HepG2 (cell line): ENCODE measurements at regions not wholly inside any gene's neighbourhood (a gene's known extent, or its start where the extent isn't known, plus 50 kb on each side); places are given as distances from the start of the nearest gene placed in this dataset.

ENCODE experiments used
- ATAC-seq: fragments of 200-7000 bp; cut with Tn5 transposase; 3 replicates; pipeline ENCODE4 v1.9.1; 2020; ENCODE audit warnings: mild to moderate bottlenecking, moderate library complexity
- BruUV-seq: library from RNA; stranded (reverse); fragments of 400-500 nt; replicated peaks from 2 replicates; lab custom pipeline; 2021; lab: Mats Ljungman, UMichigan
- CTCF ChIA-PET: fragments of 300-600 bp; formaldehyde crosslinking; extraction: SDS; loops from one replicate; lab custom pipeline; 2021; ENCODE audit warnings: low total read pairs, inconsistent platforms, low intra/inter-chr PET ratio; lab: Yijun Ruan, JAX
- POLR2A ChIA-PET: fragments of 350-600 bp; sonication (Branson Sonifier 250); formaldehyde crosslinking; loops from one replicate; lab custom pipeline; 2020; ENCODE audit warnings: antibody characterized with exemption, inconsistent platforms; lab: Yijun Ruan, JAX
- DNase-seq: peaks from one replicate; pipeline ENCODE4 v3.0.0-alpha.2; 2015; ENCODE audit warnings: low spot score
- FAIRE-seq: peaks from 3 replicates; lab custom pipeline; 2011; peaks lifted over from hg19 to GRCh38; lab: Jason Lieb, UNC
- H2AFZ ChIP-seq: one replicate; pipeline ENCODE4 v1.6.1; 2011; ENCODE audit warnings: low read length, inconsistent platforms
- H3K27ac ChIP-seq: fragments of 300-600 bp; 3 replicates; pipeline ENCODE4 v1.8.0; 2011; ENCODE audit warnings: mixed run types, mild to moderate bottlenecking, mixed read lengths, low read length, inconsistent platforms; ENCODE audit not compliant: insufficient read depth; ENCODE audit errors: extremely low read length
- H3K27me3 ChIP-seq, 2 experiments: fragments of 200-600 bp in 1 of 2; 2 replicates in 1 of 2; 3 replicates in 1 of 2; pipeline versions ENCODE4 v1.6.0 to v1.8.0; 2011; ENCODE audit warnings: low read length in 2 of 2, mild to moderate bottlenecking in 2 of 2, moderate library complexity in 2 of 2, inconsistent platforms in 1 of 2; ENCODE audit not compliant: insufficient read depth in 2 of 2, control insufficient read depth in 1 of 2
- H3K36me3 ChIP-seq, 2 experiments: fragments of 200-600 bp in 1 of 2; replicated peaks in 1 of 2; 2 replicates in 1 of 2; 3 replicates in 1 of 2; pipeline versions ENCODE4 v1.5.1 to v1.8.0; 2011; ENCODE audit warnings: low read length in 2 of 2, inconsistent platforms in 1 of 2; ENCODE audit not compliant: insufficient read depth in 2 of 2, control insufficient read depth in 1 of 2
- H3K4me1 ChIP-seq: 2 replicates; pipeline ENCODE4 v1.5.1; 2012; ENCODE audit warnings: low read length, inconsistent platforms; ENCODE audit not compliant: insufficient read depth
- H3K4me2 ChIP-seq: 2 replicates; pipeline ENCODE4 v1.6.0; 2011; ENCODE audit warnings: low read depth, low read length, inconsistent platforms
- H3K4me3 ChIP-seq, 3 experiments: fragments of 200-600 bp in 1 of 3; sonication (generic), shearing (Covaris generic) in 1 of 3; replicated peaks in 1 of 3; 2 replicates each; pipeline ENCODE4 v1.5.1; 2011 to 2016; ENCODE audit warnings: low read length in 3 of 3, inconsistent platforms in 2 of 3, low read depth in 2 of 3, mild to moderate bottlenecking in 2 of 3, control low read depth in 1 of 3, mixed read lengths in 1 of 3; ENCODE audit not compliant: insufficient read depth in 1 of 3
- H3K79me2 ChIP-seq: one replicate; pipeline ENCODE4 v1.6.1; 2011; ENCODE audit warnings: low read length, inconsistent platforms; ENCODE audit not compliant: insufficient read depth
- H3K9ac ChIP-seq: 2 replicates; pipeline ENCODE4 v1.6.0; 2011; ENCODE audit warnings: mild to moderate bottlenecking, low read depth, low read length, inconsistent platforms; ENCODE audit not compliant: insufficient read depth
- H3K9me3 ChIP-seq: 2 replicates; pipeline ENCODE4 v1.5.1; 2012; ENCODE audit warnings: mild to moderate bottlenecking, low read length
- H4K20me1 ChIP-seq: 2 replicates; pipeline ENCODE4 v1.6.0; 2011; ENCODE audit warnings: inconsistent platforms, mild to moderate bottlenecking, low read length, moderate library complexity; ENCODE audit not compliant: insufficient read depth
- BCLAF1 ChIP-seq: fragments of 450-650 bp; IDR thresholded peaks from 2 replicates; pipeline ENCODE4 v1.6.1; 2017; ENCODE audit warnings: mild to moderate bottlenecking
- CEBPG ChIP-seq: IDR thresholded peaks from 2 replicates; pipeline ENCODE4 v1.6.1; 2016
- DPF2 ChIP-seq: sonication (generic); formaldehyde crosslinking; IDR thresholded peaks from 2 replicates; pipeline ENCODE4 v1.4.0; 2020; ENCODE audit warnings: mild to moderate bottlenecking, low read depth, missing genetic modification reagents, borderline replicate concordance
- JUNB ChIP-seq: sonication (generic); formaldehyde crosslinking; IDR thresholded peaks from 2 replicates; pipeline ENCODE4 v1.8.0; 2022; ENCODE audit warnings: missing genetic modification reagents, mild to moderate bottlenecking, borderline replicate concordance
- LCORL ChIP-seq, 2 experiments: fragments of 450-650 bp in 1 of 2; sonication (generic) in 1 of 2; formaldehyde crosslinking in 1 of 2; IDR thresholded peaks; 2 replicates each; pipeline versions ENCODE4 v1.5.0 to v1.6.1; 2017 to 2020; ENCODE audit warnings: antibody characterized with exemption in 1 of 2, missing genetic modification reagents in 1 of 2
- NR2F6 ChIP-seq, 2 experiments: IDR thresholded peaks; 2 replicates each; pipeline ENCODE4 v1.6.1; 2016; ENCODE audit warnings: antibody characterized with exemption in 1 of 2, mild to moderate bottlenecking in 1 of 2
- SATB2 ChIP-seq: sonication (generic); formaldehyde crosslinking; IDR thresholded peaks from 2 replicates; pipeline ENCODE4 v1.5.0; 2020; ENCODE audit warnings: missing genetic modification reagents
- THRA ChIP-seq: sonication (generic); formaldehyde crosslinking; IDR thresholded peaks from 2 replicates; pipeline ENCODE4 v1.4.0; 2020; ENCODE audit warnings: missing genetic modification reagents, borderline replicate concordance
- ZKSCAN5 ChIP-seq: sonication (generic); formaldehyde crosslinking; IDR thresholded peaks from 2 replicates; pipeline ENCODE4 v1.5.1; 2020; ENCODE audit warnings: mild to moderate bottlenecking, missing genetic modification reagents
- ZMYM4 ChIP-seq: sonication (generic); formaldehyde crosslinking; IDR thresholded peaks from 2 replicates; pipeline ENCODE4 v1.8.1; 2023; ENCODE audit warnings: mild to moderate bottlenecking, missing genetic modification reagents
- ZNF264 ChIP-seq: sonication (generic); formaldehyde crosslinking; IDR thresholded peaks from 2 replicates; pipeline ENCODE4 v1.4.0; 2020; ENCODE audit warnings: missing genetic modification reagents
- ZNF616 ChIP-seq: sonication (generic); formaldehyde crosslinking; IDR thresholded peaks from 2 replicates; pipeline ENCODE4 v1.5.0; 2020; ENCODE audit warnings: low read depth, mild to moderate bottlenecking, missing genetic modification reagents
- ZNF691 ChIP-seq: sonication (generic); formaldehyde crosslinking; IDR thresholded peaks from 2 replicates; pipeline ENCODE4 v1.4.0; 2020; ENCODE audit warnings: missing genetic modification reagents, low read depth, mild to moderate bottlenecking, borderline replicate concordance
- ZSCAN5A ChIP-seq: sonication (generic); formaldehyde crosslinking; IDR thresholded peaks from 2 replicates; pipeline ENCODE4 v1.8.0; 2022; ENCODE audit warnings: mild to moderate bottlenecking, missing genetic modification reagents, borderline replicate concordance
- WGBS: methylation state at CpG from one replicate; pipeline ENCODE4 v1.1.6; 2017; ENCODE audit warnings: low lambda C conversion rate; 5-methylcytosine and 5-hydroxymethylcytosine counted together
- in situ Hi-C: cut with HindIII; loops from 2 replicates; pipeline ENCODE4 v1.10.0; 2017; ENCODE audit warnings: low pct_unique_long_range_greater_than_20kb; ENCODE audit not compliant: extremely low pct_ligation_motif_present
- intact Hi-C: fragments of 100-400 bp; cut with micrococcal nuclease; formaldehyde crosslinking; loops from one replicate; pipeline ENCODE4 v1.10.0; 2022; ENCODE audit not compliant: unreplicated experiment
- TF ChIP-seq, protein P1 (sequence below): sonication (generic); formaldehyde crosslinking; IDR thresholded peaks from 2 replicates; pipeline ENCODE4 v1.4.0; 2020; ENCODE audit warnings: missing genetic modification reagents
- TF ChIP-seq, protein P2 (sequence below): sonication (generic); formaldehyde crosslinking; IDR thresholded peaks from 2 replicates; pipeline ENCODE4 v1.4.0; 2020; ENCODE audit warnings: mild to moderate bottlenecking, missing genetic modification reagents

DNA sequence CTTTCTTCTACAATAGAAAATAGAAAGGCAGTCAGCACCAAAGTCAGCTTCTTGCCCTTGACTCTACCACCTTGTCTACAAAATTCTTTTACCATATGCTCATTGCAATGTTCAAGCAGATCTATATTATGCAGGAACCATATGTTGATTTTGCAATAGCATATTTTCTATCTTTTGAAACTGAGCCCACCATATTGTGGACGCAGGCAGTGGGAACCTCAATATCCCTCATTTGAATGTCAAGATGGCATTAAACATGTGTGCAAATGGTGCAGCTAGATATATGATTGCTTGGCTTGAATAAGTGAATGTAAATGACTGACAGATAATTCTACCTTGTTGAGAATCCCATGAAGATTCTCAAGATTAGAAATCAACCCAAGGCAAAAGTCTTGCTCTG, 412.7 kb upstream of the FSHR start:
- intact Hi-C loops (no loop called here), in situ Hi-C loops (no loop called here)
- Histone ChIP-seq H4K20me1 (no peaks in the 10 kb centered on the region), H3K9me3 (peaks cover 58% of the 10 kb centered on the region), H3K4me1 (no peaks in the 10 kb centered on the region), H3K27me3 (no peaks in the 10 kb centered on the region), H3K4me2 (no peak overlapping the region), H3K79me2 (no peaks in the 10 kb centered on the region), H3K27ac (no peak overlapping the region), H3K4me3 (no peak overlapping the region), H3K36me3 (no peaks in the 10 kb centered on the region), H3K9ac (no peak overlapping the region), H2AFZ (no peak overlapping the region)
- no TSS peak for BruUV-seq
- no peak for DNase-seq
- FAIRE-seq, result no peak
- ChIA-PET CTCF (no interaction called here), POLR2A (no interaction called here)
- 8% methylated on average over 1 of the region's 1 CpG for WGBS
- no peak for ATAC-seq
- TF ChIP-seq NR2F6 (IDR thresholded peaks at IDR 0.05) (no peak), NR2F6 (CRISPR knock-in tag; IDR thresholded peaks at IDR 0.05) (no peak), ZNF264 (CRISPR knock-in tag) (no peak), ZKSCAN5 (CRISPR knock-in tag) (no peak), JUNB (CRISPR knock-in tag) (no peak), SATB2 (no peak), CEBPG (CRISPR knock-in tag) (no peak), ZNF691 (CRISPR knock-in tag) (no peak), DPF2 (CRISPR knock-in tag) (no peak), ZSCAN5A (CRISPR knock-in tag) (no peak), ZNF616 (no peak), LCORL (IDR thresholded peaks at IDR 0.05) (no peak), LCORL (CRISPR knock-in tag; IDR thresholded peaks at IDR 0.05) (no peak), BCLAF1 (no peak), ZMYM4 (no peak), THRA (no peak)
- TF ChIP-seq, protein P1, sequence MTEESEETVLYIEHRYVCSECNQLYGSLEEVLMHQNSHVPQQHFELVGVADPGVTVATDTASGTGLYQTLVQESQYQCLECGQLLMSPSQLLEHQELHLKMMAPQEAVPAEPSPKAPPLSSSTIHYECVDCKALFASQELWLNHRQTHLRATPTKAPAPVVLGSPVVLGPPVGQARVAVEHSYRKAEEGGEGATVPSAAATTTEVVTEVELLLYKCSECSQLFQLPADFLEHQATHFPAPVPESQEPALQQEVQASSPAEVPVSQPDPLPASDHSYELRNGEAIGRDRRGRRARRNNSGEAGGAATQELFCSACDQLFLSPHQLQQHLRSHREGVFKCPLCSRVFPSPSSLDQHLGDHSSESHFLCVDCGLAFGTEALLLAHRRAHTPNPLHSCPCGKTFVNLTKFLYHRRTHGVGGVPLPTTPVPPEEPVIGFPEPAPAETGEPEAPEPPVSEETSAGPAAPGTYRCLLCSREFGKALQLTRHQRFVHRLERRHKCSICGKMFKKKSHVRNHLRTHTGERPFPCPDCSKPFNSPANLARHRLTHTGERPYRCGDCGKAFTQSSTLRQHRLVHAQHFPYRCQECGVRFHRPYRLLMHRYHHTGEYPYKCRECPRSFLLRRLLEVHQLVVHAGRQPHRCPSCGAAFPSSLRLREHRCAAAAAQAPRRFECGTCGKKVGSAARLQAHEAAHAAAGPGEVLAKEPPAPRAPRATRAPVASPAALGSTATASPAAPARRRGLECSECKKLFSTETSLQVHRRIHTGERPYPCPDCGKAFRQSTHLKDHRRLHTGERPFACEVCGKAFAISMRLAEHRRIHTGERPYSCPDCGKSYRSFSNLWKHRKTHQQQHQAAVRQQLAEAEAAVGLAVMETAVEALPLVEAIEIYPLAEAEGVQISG, result no peak
- TF ChIP-seq, protein P2, sequence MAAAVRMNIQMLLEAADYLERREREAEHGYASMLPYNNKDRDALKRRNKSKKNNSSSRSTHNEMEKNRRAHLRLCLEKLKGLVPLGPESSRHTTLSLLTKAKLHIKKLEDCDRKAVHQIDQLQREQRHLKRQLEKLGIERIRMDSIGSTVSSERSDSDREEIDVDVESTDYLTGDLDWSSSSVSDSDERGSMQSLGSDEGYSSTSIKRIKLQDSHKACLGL (CRISPR knock-in tag), result no peak
